ENCODE measurements at regions not wholly inside any gene's neighbourhood (a gene's known extent, or its start where the extent isn't known, plus 50 kb on each side); places are given as distances from the start of the nearest gene placed in this dataset.

GRCh38 chr14:65170768-65171507, 68.6 kb upstream of the MAX start:
- in situ Hi-C loops (cut with HindIII; ENCODE audit: low pct_unique_long_range_greater_than_20kb, low sequenced_read_pairs) (no loop called here), intact Hi-C loops (cut with micrococcal nuclease; ENCODE audit: unreplicated experiment) (loop anchor here (10.0 kb wide), 1 partner anchor 204 kb away; no protein-coding TSS in a partner anchor)
- Histone ChIP-seq H3K27me3 (ENCODE audit: control insufficient read depth, insufficient read depth, low read length) (no peaks in the 10 kb centered on the region), H3K36me3 (ENCODE audit: control insufficient read depth, insufficient read depth, low read length) (no peaks in the 10 kb centered on the region), H3K4me1 (ENCODE audit: control insufficient read depth, insufficient read depth, low read length) (no peaks in the 10 kb centered on the region; the same call in 1 of the 2 replicates), H3K27ac (ENCODE audit: low read length) (no peak overlapping the region), H3K9me3 (ENCODE audit: control insufficient read depth, insufficient read depth, low read depth, low read length) (no peaks in the 10 kb centered on the region), H3K4me3 (ENCODE audit: low read depth in 2 of 2, low read length in 2 of 2) (peak overlapping the region; percentile 20 to 54)
- ChIA-PET CTCF (no interaction called here), POLR2A (interaction anchor here (0.6 kb wide), 1 partner anchor 456 kb away, joined by 10 read pairs; no protein-coding TSS in a partner anchor)
- no TSS peak for BruUV-seq (replicated peaks)
- TF ChIP-seq REST (IDR thresholded peaks at IDR 0.05; ENCODE audit: insufficient read depth in 1 of 2, low read depth in 2 of 2, low read length in 1 of 2) (no peak), CTCF (IDR thresholded peaks at IDR 0.05) (peak; percentile 55)
- DNase-seq (ENCODE audit: low read depth, low spot score) (no peak), ATAC-seq (peak; percentile 78)

DNA sequence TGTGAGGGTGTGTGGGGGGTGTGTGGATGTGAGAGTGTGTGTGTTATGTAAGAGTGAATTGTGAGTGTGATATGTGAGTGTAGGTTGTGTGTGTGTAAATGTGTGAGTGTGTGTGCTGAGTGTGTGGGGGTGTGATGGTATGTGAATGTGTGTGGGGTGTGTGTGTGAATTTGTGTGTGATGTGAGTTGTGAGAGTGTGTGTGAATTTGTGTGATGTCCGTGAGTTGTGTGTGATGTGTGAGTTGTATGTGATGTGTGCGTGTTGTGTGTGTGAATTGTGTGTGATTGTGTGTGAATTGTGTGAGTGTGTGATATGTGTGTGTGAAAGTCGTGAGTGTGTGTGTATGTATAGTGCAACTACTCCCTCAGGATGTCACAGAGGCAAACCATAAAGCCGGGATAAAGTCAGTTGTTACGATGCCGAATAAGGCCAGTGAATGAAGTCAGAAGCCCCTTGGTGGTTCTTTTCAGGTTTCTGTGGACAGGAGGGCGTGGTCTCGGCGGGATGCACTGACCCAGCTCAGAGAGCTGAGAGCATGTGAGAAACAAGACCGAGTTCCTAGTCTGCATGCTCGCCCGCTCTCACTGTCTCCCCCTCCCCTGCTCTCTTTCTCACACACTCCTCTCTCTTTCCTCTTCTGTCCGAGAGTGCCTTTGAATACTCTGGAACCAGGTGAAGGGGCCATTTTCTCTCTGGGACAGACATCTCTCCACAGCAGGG, 71.8 kb upstream of the MAX start:
- no peak for TF ChIP-seq POLR2AphosphoS5 (IDR thresholded peaks at IDR 0.05; ENCODE audit: low read depth, low read length)
- no peak for TF ChIP-seq CTCF (IDR thresholded peaks at IDR 0.05)
- no peak for TF ChIP-seq SIN3A (IDR thresholded peaks at IDR 0.05; ENCODE audit: borderline replicate concordance, insufficient read depth, low read depth, low read length)
- TF ChIP-seq REST (IDR thresholded peaks at IDR 0.05; ENCODE audit: insufficient read depth in 1 of 2, low read depth in 2 of 2, low read length in 1 of 2), result no peak
- no peak for TF ChIP-seq TCF7L2 (IDR thresholded peaks at IDR 0.05; ENCODE audit: low read depth, low read length)
- no TSS peak for BruUV-seq (replicated peaks)
- Histone ChIP-seq H3K9me3 (ENCODE audit: control insufficient read depth, insufficient read depth, low read depth, low read length) (no peaks in the 10 kb centered on the region), H3K27ac (ENCODE audit: low read length) (no peak overlapping the region), H3K27me3 (ENCODE audit: control insufficient read depth, insufficient read depth, low read length) (no peaks in the 10 kb centered on the region), H3K4me3 (ENCODE audit: low read depth in 2 of 2, low read length in 2 of 2) (no peak overlapping the region), H3K4me1 (ENCODE audit: control insufficient read depth, insufficient read depth, low read length) (no peaks in the 10 kb centered on the region; the same call in 1 of the 2 replicates), H3K36me3 (ENCODE audit: control insufficient read depth, insufficient read depth, low read length) (no peaks in the 10 kb centered on the region)
- ATAC-seq (no peak), DNase-seq (ENCODE audit: low read depth, low spot score) (no peak)
- in situ Hi-C loops (cut with HindIII; ENCODE audit: low pct_unique_long_range_greater_than_20kb, low sequenced_read_pairs) (no loop called here), intact Hi-C loops (cut with micrococcal nuclease; ENCODE audit: unreplicated experiment) (loop anchor here (10.0 kb wide), 1 partner anchor 201 kb away; no protein-coding TSS in a partner anchor)
- POLR2A ChIA-PET, result no interaction called here
- CTCF ChIA-PET, result no interaction called here

Data from Panc1 (cell line).